ENCODE measurements at regions not wholly inside any gene's neighbourhood (a gene's known extent, or its start where the extent isn't known, plus 50 kb on each side); places are given as distances from the start of the nearest gene placed in this dataset.

DNA sequence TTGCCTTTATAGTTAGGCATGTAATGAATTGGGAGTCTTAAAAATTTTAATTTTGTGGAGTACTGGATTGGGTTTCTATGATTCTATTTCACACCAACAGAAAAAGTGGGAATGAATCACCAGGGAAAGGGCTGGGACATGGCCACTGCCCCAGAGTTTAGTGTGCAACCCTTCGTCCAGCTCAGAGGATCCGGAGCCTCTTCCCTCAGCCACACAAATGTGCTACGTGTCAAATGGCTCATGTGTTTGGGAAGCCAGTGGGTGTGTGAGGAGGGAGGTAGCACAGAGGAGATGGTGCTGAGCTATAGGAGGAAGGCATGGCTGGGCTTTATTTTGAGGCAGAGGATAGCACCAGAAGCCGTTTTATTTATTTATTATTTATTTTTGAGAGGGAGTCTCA, 247.3 kb downstream of the SIPA1L2 start:
- H3K9me3 ChIP-seq, result no peaks in the 10 kb centered on the region
- TF ChIP-seq, protein P1, sequence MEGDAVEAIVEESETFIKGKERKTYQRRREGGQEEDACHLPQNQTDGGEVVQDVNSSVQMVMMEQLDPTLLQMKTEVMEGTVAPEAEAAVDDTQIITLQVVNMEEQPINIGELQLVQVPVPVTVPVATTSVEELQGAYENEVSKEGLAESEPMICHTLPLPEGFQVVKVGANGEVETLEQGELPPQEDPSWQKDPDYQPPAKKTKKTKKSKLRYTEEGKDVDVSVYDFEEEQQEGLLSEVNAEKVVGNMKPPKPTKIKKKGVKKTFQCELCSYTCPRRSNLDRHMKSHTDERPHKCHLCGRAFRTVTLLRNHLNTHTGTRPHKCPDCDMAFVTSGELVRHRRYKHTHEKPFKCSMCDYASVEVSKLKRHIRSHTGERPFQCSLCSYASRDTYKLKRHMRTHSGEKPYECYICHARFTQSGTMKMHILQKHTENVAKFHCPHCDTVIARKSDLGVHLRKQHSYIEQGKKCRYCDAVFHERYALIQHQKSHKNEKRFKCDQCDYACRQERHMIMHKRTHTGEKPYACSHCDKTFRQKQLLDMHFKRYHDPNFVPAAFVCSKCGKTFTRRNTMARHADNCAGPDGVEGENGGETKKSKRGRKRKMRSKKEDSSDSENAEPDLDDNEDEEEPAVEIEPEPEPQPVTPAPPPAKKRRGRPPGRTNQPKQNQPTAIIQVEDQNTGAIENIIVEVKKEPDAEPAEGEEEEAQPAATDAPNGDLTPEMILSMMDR (IDR thresholded peaks at IDR 0.05), result no peak
- peaks cover 0 to 24% of the 10 kb centered on the region in 2 donors for H3K4me1 ChIP-seq
- H3K36me3 ChIP-seq, result no peaks in the 10 kb centered on the region
- DNase-seq (ENCODE audit: low spot score), result no peak
- no peaks in the 10 kb centered on the region for H3K27me3 ChIP-seq
- no peak overlapping the region for H3K27ac ChIP-seq
- no peak overlapping the region for H3K4me3 ChIP-seq

DNA sequence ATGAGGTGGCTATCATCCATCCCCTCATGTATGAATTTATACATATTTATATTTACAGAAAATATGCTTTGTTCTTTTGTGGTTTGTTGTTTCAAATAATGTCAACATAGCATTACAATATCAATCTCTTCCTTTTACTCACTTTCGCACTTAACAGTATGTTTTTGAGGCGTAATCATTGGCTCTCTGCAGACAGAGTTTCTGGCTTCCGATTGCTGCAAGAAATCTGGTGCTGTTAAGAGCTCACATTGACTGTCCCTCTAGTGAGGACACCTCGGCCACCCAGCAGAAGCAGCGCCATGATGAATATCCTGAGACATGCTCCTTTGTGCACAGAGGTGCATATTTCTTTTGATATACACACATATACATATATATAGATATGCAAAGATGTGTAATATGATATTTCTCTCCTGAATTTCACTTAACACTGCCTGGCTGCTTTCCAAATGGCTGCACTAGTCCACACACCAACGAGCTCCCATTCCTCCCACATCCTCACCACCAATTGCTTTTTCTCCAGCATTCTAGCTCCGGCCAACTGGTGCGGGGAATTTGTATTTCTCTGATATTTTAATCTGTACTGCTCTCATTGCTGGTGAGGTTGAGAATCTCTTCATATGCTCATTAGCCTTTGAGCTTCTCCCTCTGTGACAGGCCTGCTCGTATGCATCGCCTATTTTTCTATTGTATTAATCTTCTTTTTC, 248.4 kb downstream of the SIPA1L2 start:
- Histone ChIP-seq H3K4me3 (no peak overlapping the region), H3K9me3 (no peaks in the 10 kb centered on the region), H3K36me3 (no peaks in the 10 kb centered on the region), H3K4me1 (peaks cover 0 to 35% of the 10 kb centered on the region in 2 donors), H3K27ac (no peak overlapping the region), H3K27me3 (no peaks in the 10 kb centered on the region)
- TF ChIP-seq, protein P1 (IDR thresholded peaks at IDR 0.05), result no peak
- no peak for DNase-seq (ENCODE audit: low spot score)

DNA sequence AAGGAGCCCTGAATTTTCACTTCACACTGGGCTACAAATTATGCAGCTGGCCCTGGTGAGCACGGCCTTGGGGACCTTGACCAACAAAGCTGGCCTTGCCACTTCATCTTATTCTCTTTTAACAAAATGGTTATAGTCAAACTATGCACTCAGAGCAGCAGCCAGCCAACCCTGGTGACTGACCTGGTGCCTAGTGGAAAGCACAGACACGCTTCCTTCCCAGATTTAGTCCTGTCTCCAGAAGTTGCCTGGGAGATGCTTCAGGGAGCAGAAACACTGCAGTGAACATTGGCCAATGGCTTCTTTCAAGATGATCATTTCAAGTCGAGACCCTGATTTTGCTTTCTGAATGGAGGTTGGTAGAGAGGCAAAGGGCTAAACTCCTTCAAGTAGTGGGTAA, 249.3 kb downstream of the SIPA1L2 start:
- Histone ChIP-seq H3K27me3 (no peaks in the 10 kb centered on the region), H3K27ac (no peak overlapping the region), H3K9me3 (no peaks in the 10 kb centered on the region), H3K36me3 (no peaks in the 10 kb centered on the region), H3K4me1 (peaks cover 0 to 38% of the 10 kb centered on the region in 2 donors), H3K4me3 (no peak overlapping the region)
- TF ChIP-seq, protein P1 (IDR thresholded peaks at IDR 0.05), result no peak
- no peak for DNase-seq (ENCODE audit: low spot score)

DNA sequence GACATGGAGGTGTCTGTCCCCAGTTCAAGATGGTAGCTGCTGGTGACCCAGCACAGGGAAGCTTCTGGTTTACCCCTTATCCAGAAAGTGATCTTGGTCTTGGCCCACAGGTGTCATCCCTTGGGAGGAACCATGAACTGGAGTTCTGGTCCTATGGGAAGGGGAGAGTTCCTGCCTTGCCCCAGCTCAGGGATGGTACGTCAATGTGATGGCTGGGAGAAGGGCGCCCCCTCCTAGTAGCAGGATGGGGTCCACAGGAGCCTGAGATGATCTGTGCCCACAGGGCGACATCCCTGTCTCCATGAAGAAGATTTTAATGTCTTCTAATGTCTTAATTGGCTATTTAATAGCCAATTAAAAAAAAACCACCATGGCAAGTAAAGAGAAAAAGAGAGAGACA, 249.8 kb downstream of the SIPA1L2 start:
- Histone ChIP-seq H3K36me3 (no peaks in the 10 kb centered on the region), H3K9me3 (no peaks in the 10 kb centered on the region), H3K4me1 (peaks cover 0 to 38% of the 10 kb centered on the region in 2 donors), H3K27me3 (no peaks in the 10 kb centered on the region), H3K27ac (no peak overlapping the region), H3K4me3 (no peak overlapping the region)
- DNase-seq (ENCODE audit: low spot score), result no peak
- TF ChIP-seq, protein P1 (IDR thresholded peaks at IDR 0.05), result no peak

DNA sequence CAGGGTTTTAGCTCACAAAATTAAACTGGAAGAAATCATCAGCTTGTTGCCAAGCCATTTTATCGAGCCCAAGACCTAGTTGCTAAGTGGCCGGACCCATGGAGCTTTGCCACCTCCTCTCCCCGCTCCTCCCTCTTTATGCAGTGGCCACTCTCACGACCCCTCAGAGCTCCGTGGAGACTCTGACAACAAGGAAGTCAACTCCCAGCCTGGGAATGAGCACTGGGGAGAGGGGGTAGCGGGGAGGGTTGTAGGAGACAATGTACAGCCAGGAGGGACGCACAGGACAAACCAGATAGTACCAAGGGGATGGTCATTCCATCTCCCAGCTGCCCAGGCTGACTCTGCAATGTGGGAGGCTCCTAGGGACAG, 250.9 kb downstream of the SIPA1L2 start:
- H3K27me3 ChIP-seq, result no peaks in the 10 kb centered on the region
- peaks cover 0 to 32% of the 10 kb centered on the region in 2 donors for H3K4me1 ChIP-seq
- H3K36me3 ChIP-seq, result no peaks in the 10 kb centered on the region
- peak overlapping the region in 1 of 2 donors; percentile 41 for H3K27ac ChIP-seq
- no peak for DNase-seq (ENCODE audit: low spot score)
- H3K4me3 ChIP-seq, result no peak overlapping the region
- no peaks in the 10 kb centered on the region for H3K9me3 ChIP-seq
- TF ChIP-seq, protein P1 (IDR thresholded peaks at IDR 0.05), result no peak

All from right atrium auricular region (tissue), 2 donors.